ENCODE measurements at regions not wholly inside any gene's neighbourhood (a gene's known extent, or its start where the extent isn't known, plus 50 kb on each side); places are given as distances from the start of the nearest gene placed in this dataset.

DNA sequence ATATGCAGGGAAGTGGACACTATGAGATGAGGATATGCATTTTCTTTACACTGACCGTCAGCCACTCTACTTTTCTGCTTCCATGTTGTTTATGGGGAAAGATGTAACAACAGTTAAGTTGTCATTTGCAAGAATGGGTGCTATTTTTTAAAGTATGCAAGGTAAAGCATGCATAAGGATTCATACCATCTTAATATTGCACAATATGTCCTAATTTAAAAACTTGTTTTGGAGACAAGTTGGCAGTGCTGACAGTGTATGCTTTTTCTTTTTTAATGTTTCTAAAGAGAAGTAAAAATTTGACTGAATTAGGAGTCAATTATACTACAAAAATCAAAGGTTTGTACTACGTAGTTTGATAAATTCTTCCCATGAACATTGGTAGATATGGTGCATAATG is 435.4 kb downstream of the MMUT start:
- no peak for DNase-seq (ENCODE audit: low read depth in 4 of 6, low spot score in 6 of 6)
- no peaks in the 10 kb centered on the region for H3K9me3 ChIP-seq (ENCODE audit: control insufficient read depth, insufficient read depth, low read length)
- WGBS (ENCODE audit: insufficient coverage): no CpG with 5 or more reads among the region's 2 CpGs
- H3K27me3 ChIP-seq (ENCODE audit: control insufficient read depth, insufficient read depth, low read length): no peaks in the 10 kb centered on the region
- no peak overlapping the region for H3K27ac ChIP-seq (ENCODE audit: low read depth, low read length)
- no peaks in the 10 kb centered on the region for H3K36me3 ChIP-seq (ENCODE audit: control insufficient read depth, insufficient read depth, low read length)
- no peaks in the 10 kb centered on the region for H3K4me1 ChIP-seq (ENCODE audit: control insufficient read depth, insufficient read depth, low read length)
- H3K4me3 ChIP-seq (ENCODE audit: low read depth, low read length): no peak overlapping the region

GRCh38 chr6:49025273-49026240 is 437.5 kb downstream of the MMUT start:
- H3K27me3 ChIP-seq (ENCODE audit: control insufficient read depth, insufficient read depth, low read length): no peaks in the 10 kb centered on the region
- H3K27ac ChIP-seq (ENCODE audit: low read depth, low read length): no peak overlapping the region
- WGBS (ENCODE audit: insufficient coverage): 88% methylated on average over 1 of the region's 2 CpGs
- no peaks in the 10 kb centered on the region for H3K4me1 ChIP-seq (ENCODE audit: control insufficient read depth, insufficient read depth, low read length)
- no peak overlapping the region for H3K4me3 ChIP-seq (ENCODE audit: low read depth, low read length)
- H3K9me3 ChIP-seq (ENCODE audit: control insufficient read depth, insufficient read depth, low read length): peaks cover 2% of the 10 kb centered on the region
- no peak for DNase-seq (ENCODE audit: low read depth in 4 of 6, low spot score in 6 of 6)
- H3K36me3 ChIP-seq (ENCODE audit: control insufficient read depth, insufficient read depth, low read length): no peaks in the 10 kb centered on the region

DNA sequence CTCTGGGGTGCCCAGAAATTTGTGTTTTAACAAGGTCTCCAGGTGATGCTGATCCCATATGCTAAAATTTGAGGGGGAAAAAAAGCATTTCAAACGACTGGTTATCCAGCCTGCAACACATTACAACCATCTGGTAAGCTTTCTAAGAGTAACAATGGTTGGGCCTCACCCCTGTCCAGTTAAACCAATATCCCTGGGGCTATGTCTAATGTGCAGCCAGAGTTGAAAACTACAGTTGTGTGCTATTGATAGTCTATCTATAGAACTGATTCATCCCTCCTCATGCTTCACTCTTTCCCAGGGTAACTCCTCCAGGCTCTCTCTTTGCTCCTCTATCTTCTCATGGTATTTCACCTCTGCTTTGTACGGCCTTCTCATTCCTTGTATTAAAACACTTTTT is 458.3 kb downstream of the MMUT start:
- no peaks in the 10 kb centered on the region for H3K27me3 ChIP-seq (ENCODE audit: control insufficient read depth, insufficient read depth, low read length)
- DNase-seq (ENCODE audit: low read depth in 4 of 6, low spot score in 6 of 6): no peak
- H3K9me3 ChIP-seq (ENCODE audit: control insufficient read depth, insufficient read depth, low read length): no peaks in the 10 kb centered on the region
- no CpG with 5 or more reads among the region's 2 CpGs for WGBS (ENCODE audit: insufficient coverage)
- no peaks in the 10 kb centered on the region for H3K4me1 ChIP-seq (ENCODE audit: control insufficient read depth, insufficient read depth, low read length)
- H3K4me3 ChIP-seq (ENCODE audit: low read depth, low read length): no peak overlapping the region
- H3K27ac ChIP-seq (ENCODE audit: low read depth, low read length): no peak overlapping the region
- no peaks in the 10 kb centered on the region for H3K36me3 ChIP-seq (ENCODE audit: control insufficient read depth, insufficient read depth, low read length)

- H3K36me3 ChIP-seq (ENCODE audit: control insufficient read depth, insufficient read depth, low read length): no peaks in the 10 kb centered on the region
- no CpG with 5 or more reads among the region's 3 CpGs for WGBS (ENCODE audit: insufficient coverage)
- peak in 2 of 6 donors; percentile 10 to 85 for DNase-seq (ENCODE audit: low read depth in 4 of 6, low spot score in 6 of 6)
- no peaks in the 10 kb centered on the region for H3K4me1 ChIP-seq (ENCODE audit: control insufficient read depth, insufficient read depth, low read length)
- H3K27me3 ChIP-seq (ENCODE audit: control insufficient read depth, insufficient read depth, low read length): no peaks in the 10 kb centered on the region
- no peak overlapping the region for H3K4me3 ChIP-seq (ENCODE audit: low read depth, low read length)
- no peaks in the 10 kb centered on the region for H3K9me3 ChIP-seq (ENCODE audit: control insufficient read depth, insufficient read depth, low read length)
- H3K27ac ChIP-seq (ENCODE audit: low read depth, low read length): no peak overlapping the region
Observed at GRCh38 chr6:49003348-49003747, 459.7 kb downstream of the MMUT start.

DNA sequence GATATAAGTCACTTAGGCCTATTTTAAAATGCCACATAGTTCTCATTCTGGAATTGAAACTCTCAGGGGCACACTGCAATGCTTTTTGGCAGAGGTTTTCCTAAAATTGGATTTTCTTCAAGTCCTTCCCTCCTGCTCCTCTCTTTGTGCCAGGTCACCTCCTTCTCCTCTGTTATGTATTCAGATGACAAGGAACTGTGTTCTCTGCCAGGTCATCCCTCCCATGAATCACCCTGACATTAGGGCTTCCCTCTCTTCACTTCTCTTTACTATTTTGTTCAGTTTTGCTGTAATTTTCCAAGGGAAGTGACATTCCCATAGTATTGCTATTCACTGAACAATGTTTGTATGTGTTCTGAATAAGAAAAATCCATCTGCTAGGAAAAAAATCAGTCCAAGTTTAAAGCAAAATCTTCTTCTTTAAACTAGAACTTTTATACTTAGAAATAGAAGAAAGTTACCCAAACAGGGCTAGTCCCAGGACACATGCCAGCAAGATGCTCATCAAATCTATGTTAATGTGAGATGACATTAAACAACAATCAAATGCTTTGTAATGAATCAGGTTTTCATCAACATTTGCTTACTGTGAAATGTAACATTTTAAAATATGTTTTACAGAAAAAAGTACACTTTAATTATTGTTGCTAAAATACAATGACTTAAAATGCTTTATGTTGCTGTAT is 461.1 kb downstream of the MMUT start:
- H3K36me3 ChIP-seq (ENCODE audit: control insufficient read depth, insufficient read depth, low read length): no peaks in the 10 kb centered on the region
- peak overlapping the region; percentile 4 for H3K27ac ChIP-seq (ENCODE audit: low read depth, low read length)
- no peak overlapping the region for H3K4me3 ChIP-seq (ENCODE audit: low read depth, low read length)
- H3K27me3 ChIP-seq (ENCODE audit: control insufficient read depth, insufficient read depth, low read length): no peaks in the 10 kb centered on the region
- H3K9me3 ChIP-seq (ENCODE audit: control insufficient read depth, insufficient read depth, low read length): no peaks in the 10 kb centered on the region
- peak; percentile 50 to 95 (median 62) for DNase-seq (ENCODE audit: low read depth in 4 of 6, low spot score in 6 of 6)
- H3K4me1 ChIP-seq (ENCODE audit: control insufficient read depth, insufficient read depth, low read length): no peaks in the 10 kb centered on the region

DNA sequence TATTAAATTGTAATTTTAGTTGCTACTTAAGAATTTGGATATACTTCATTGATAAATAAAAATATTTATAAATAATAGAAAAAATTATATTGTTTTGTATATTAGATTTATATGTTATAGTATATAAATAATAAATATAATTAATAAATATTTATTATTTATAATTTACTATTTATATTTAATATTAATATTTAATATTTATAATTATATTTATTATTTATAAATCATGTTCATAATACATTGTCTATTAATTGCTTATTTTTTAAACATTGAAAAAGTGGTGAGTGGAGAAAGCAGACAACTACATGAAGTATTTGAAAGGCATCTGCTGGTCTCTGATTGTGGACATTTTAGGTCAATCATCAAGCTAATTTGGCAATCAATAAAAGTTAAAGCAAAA is 464.5 kb downstream of the MMUT start:
- H3K27me3 ChIP-seq (ENCODE audit: control insufficient read depth, insufficient read depth, low read length): no peaks in the 10 kb centered on the region
- H3K27ac ChIP-seq (ENCODE audit: low read depth, low read length): no peak overlapping the region
- DNase-seq (ENCODE audit: low read depth in 4 of 6, low spot score in 6 of 6): no peak
- no peaks in the 10 kb centered on the region for H3K9me3 ChIP-seq (ENCODE audit: control insufficient read depth, insufficient read depth, low read length)
- H3K4me3 ChIP-seq (ENCODE audit: low read depth, low read length): no peak overlapping the region
- no peaks in the 10 kb centered on the region for H3K4me1 ChIP-seq (ENCODE audit: control insufficient read depth, insufficient read depth, low read length)
- no peaks in the 10 kb centered on the region for H3K36me3 ChIP-seq (ENCODE audit: control insufficient read depth, insufficient read depth, low read length)

DNA sequence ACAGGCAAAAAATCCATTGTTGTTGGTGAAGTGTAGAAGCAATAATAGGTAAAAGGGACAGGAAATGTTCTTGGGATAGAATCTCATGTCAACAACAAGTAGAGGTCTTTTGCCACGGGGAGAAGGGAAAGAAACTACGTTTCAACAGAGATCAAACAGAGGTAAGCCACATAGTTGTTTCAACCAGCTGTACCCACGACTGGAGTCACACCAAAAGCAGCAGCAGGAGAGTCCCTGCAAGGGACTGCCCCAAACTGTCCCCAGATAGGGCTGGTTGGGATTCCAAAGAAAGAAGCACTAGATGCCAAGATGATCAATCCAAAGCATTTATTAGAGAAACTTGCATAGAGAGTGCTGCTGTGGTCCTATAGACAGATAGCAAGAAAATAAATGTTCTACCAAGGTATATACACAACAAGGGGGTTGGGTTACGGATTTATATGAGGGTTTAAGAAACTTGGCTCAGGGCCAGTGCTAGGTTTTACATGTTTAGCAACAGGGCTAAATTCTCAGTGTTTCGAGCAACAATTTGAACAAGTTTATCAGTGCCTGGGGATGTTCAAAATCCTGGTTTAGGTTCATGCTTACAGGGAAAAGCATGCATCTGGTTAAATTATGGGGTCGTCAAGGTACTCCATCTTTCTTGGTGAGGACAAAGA is 466.5 kb downstream of the MMUT start:
- Histone ChIP-seq H3K9me3 (ENCODE audit: control insufficient read depth, insufficient read depth, low read length) (no peaks in the 10 kb centered on the region), H3K36me3 (ENCODE audit: control insufficient read depth, insufficient read depth, low read length) (no peaks in the 10 kb centered on the region), H3K4me3 (ENCODE audit: low read depth, low read length) (no peak overlapping the region), H3K27me3 (ENCODE audit: control insufficient read depth, insufficient read depth, low read length) (no peaks in the 10 kb centered on the region), H3K27ac (ENCODE audit: low read depth, low read length) (no peak overlapping the region), H3K4me1 (ENCODE audit: control insufficient read depth, insufficient read depth, low read length) (no peaks in the 10 kb centered on the region)
- 89% methylated on average over 5 of the region's 6 CpGs for WGBS (ENCODE audit: insufficient coverage)
- no peak for DNase-seq (ENCODE audit: low read depth in 4 of 6, low spot score in 6 of 6)

DNA sequence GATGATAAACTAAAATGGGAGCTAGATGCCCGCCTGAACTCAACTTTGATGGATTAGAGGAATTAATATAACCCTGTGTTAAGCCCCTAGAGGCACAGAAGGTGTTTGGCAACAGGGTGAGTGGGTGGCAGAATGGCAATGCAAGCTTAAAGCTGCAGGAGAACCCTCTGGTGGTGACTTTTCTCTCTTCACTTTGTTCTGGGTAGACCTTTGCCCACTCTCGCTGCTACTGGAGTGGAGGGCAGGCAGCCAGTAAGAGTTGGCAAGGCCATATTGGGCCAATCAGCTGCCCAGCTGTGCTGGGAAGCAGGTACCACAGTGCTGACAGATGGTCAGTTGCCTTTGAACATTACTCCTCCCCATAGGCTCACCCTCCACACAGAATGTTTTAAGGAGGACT is 468.2 kb downstream of the MMUT start:
- Histone ChIP-seq H3K27ac (ENCODE audit: low read depth, low read length) (no peak overlapping the region), H3K9me3 (ENCODE audit: control insufficient read depth, insufficient read depth, low read length) (no peaks in the 10 kb centered on the region), H3K36me3 (ENCODE audit: control insufficient read depth, insufficient read depth, low read length) (no peaks in the 10 kb centered on the region), H3K4me3 (ENCODE audit: low read depth, low read length) (no peak overlapping the region), H3K4me1 (ENCODE audit: control insufficient read depth, insufficient read depth, low read length) (no peaks in the 10 kb centered on the region), H3K27me3 (ENCODE audit: control insufficient read depth, insufficient read depth, low read length) (no peaks in the 10 kb centered on the region)
- WGBS (ENCODE audit: insufficient coverage): 82% methylated on average over 1 of the region's 2 CpGs
- DNase-seq (ENCODE audit: low read depth in 4 of 6, low spot score in 6 of 6): no peak

DNA sequence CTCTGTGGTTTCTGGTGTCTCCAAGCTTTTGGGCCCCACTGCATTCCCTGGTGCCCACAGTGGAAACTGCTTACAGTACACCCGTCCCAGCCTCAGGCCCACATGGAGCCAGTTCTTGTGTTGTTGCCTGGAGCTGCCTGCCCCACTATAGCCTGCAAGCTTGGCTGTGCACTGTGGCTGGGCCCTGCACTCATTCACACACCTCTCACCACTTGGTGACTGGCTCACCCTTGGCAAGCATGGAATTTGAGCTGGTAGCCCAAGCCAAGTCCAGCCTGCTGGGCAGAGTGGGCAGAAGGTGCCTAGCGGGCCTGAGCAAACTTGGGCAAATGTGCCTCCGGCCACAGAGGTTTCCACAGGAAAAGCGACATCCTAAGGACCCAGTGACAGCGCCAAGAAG is 472.3 kb downstream of the MMUT start:
- H3K4me1 ChIP-seq (ENCODE audit: control insufficient read depth, insufficient read depth, low read length): no peaks in the 10 kb centered on the region
- DNase-seq (ENCODE audit: low read depth in 4 of 6, low spot score in 6 of 6): no peak
- H3K27me3 ChIP-seq (ENCODE audit: control insufficient read depth, insufficient read depth, low read length): no peaks in the 10 kb centered on the region
- no peak overlapping the region for H3K27ac ChIP-seq (ENCODE audit: low read depth, low read length)
- 91% methylated on average over 5 of the region's 5 CpGs for WGBS (ENCODE audit: insufficient coverage)
- H3K36me3 ChIP-seq (ENCODE audit: control insufficient read depth, insufficient read depth, low read length): no peaks in the 10 kb centered on the region
- H3K4me3 ChIP-seq (ENCODE audit: low read depth, low read length): no peak overlapping the region
- H3K9me3 ChIP-seq (ENCODE audit: control insufficient read depth, insufficient read depth, low read length): peaks cover 3% of the 10 kb centered on the region
